GM12891 (cell line): ENCODE measurements at regions not wholly inside any gene's neighbourhood (a gene's known extent, or its start where the extent isn't known, plus 50 kb on each side); places are given as distances from the start of the nearest gene placed in this dataset.

ENCODE experiments used
- PAX5 ChIP-seq: IDR thresholded peaks from 2 replicates; pipeline ENCODE4 v1.6.1; 2011; ENCODE audit warnings: low read length, moderate library complexity, mild to moderate bottlenecking; ENCODE audit not compliant: insufficient read depth, severe bottlenecking
- POLR2A ChIP-seq: IDR thresholded peaks from 2 replicates; pipeline ENCODE4 v1.6.1; 2011; ENCODE audit warnings: low read depth, low read length, control low read depth
- POLR2AphosphoS5 ChIP-seq: IDR thresholded peaks from 2 replicates; pipeline ENCODE4 v1.6.1; 2011; ENCODE audit warnings: low read depth, low read length, control low read depth
- POU2F2 ChIP-seq: IDR thresholded peaks from 2 replicates; pipeline ENCODE4 v1.6.1; 2011; ENCODE audit warnings: low read depth, mild to moderate bottlenecking, control low read depth, low read length, moderate library complexity
- SPI1 ChIP-seq: IDR thresholded peaks from 2 replicates; pipeline ENCODE4 v1.6.1; 2011; ENCODE audit warnings: low read depth, low read length, control low read depth
- TAF1 ChIP-seq: IDR thresholded peaks from 2 replicates; pipeline ENCODE4 v1.6.1; 2011; ENCODE audit warnings: low read depth, low read length, control low read depth

DNA sequence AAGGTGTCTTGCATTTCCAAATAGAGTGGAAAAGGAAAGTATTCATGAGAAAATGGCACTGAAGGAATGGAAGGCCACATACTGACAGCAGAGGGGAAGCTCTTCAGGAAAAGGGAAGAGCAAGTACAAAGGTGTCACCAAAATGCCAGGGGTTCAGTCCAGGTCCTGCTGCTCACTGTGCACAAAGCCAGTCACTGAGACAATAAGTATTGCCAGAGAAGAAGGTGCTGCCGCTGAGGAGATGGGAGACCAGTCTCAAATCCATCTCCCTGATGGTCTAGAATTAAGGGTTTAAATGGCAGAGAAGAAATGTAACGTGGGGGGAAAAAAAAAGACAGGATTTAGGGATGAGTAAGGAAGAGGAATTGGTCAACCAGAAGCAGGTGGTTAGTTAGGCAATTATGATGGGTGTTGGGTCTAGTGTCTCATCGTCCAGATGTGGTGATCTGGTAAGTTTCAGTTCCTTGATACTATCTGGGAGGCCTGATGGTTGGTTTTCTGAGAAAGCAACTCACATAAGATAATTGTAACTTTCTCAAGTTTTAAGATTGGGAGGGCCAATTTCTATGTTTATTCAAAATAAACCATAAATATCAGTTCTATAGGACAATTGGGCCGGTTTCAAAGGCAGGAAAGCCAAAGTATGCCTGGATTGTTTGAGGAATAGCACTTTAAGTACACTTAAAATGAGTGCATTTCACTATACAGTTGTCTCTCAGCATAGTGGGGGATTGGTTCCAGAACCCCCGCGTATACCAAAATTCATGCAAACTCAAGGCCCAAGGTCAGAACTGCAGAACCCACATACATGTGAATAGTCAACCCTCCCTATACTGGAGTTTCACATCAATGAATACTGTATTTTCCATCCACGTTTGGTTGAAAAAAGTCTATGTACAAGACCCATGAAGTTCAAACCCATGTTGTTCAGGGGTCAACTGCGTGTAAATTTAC lies 109.1 kb upstream of the DNAJC10 start:
- TF ChIP-seq TAF1, result no peak
- no peak for TF ChIP-seq POLR2AphosphoS5
- no peak for TF ChIP-seq POLR2A
- TF ChIP-seq PAX5, result no peak
- peak; percentile 88 for TF ChIP-seq SPI1
- TF ChIP-seq POU2F2, result no peak
